A549 (cell line): ENCODE measurements at regions not wholly inside any gene's neighbourhood (a gene's known extent, or its start where the extent isn't known, plus 50 kb on each side); places are given as distances from the start of the nearest gene placed in this dataset.

Source experiments
- ATAC-seq, 2 experiments: fragments of 200-7000 bp in 1 of 2; fragments of >200 bp in 1 of 2; cut with Nextera tagmentation in 1 of 2; cut with Tn5 transposase in 1 of 2; 3 replicates each; pipeline versions ENCODE4 v1.8.0 to v1.9.1; 2018 to 2020; ENCODE audit warnings: mild to moderate bottlenecking in 1 of 2, moderate library complexity in 1 of 2
- CTCF ChIA-PET: fragments of 300-600 bp; sonication (Branson Sonifier 250); formaldehyde crosslinking; extraction: SDS; loops from one replicate; lab custom pipeline; 2021; ENCODE audit warnings: antibody characterized with exemption, inconsistent platforms; lab: Yijun Ruan, JAX
- POLR2A ChIA-PET: fragments of 350-600 bp; formaldehyde crosslinking; extraction: SDS; loops from one replicate; lab custom pipeline; 2021; ENCODE audit warnings: antibody characterized with exemption, inconsistent platforms; lab: Yijun Ruan, JAX
- DNase-seq, 2 experiments: peaks; one replicate each; pipeline versions ENCODE4 v3.0.0 to v3.0.0-alpha.2; 2011 to 2016; ENCODE audit warnings: low read depth in 1 of 2, low spot score in 1 of 2
- FAIRE-seq: peaks from 2 replicates; lab custom pipeline; 2011; peaks lifted over from hg19 to GRCh38; lab: Jason Lieb, UNC
- H3K27ac ChIP-seq, 2 experiments: fragments of >200 bp; sonication (Bioruptor Twin); formaldehyde crosslinking; 3 replicates each; pipeline ENCODE4 v1.5.1; 2016 to 2017
- H3K4me1 ChIP-seq: fragments of >200 bp; sonication (Bioruptor Twin); formaldehyde crosslinking; 3 replicates; pipeline ENCODE4 v1.6.1; 2016
- H3K4me2 ChIP-seq: fragments of >200 bp; sonication (Bioruptor Twin); formaldehyde crosslinking; 3 replicates; pipeline ENCODE4 v1.6.1; 2016
- H3K4me3 ChIP-seq: fragments of >200 bp; sonication (Bioruptor Twin); formaldehyde crosslinking; 3 replicates; pipeline ENCODE4 v1.5.1; 2016
- H3K9me3 ChIP-seq: fragments of >200 bp; sonication (Bioruptor Twin); formaldehyde crosslinking; 3 replicates; pipeline ENCODE4 v1.6.1; 2016
- CEBPB ChIP-seq, 2 experiments: fragments of >200 bp in 1 of 2; sonication (Bioruptor Twin) in 1 of 2; formaldehyde crosslinking in 1 of 2; IDR thresholded peaks; 2 replicates each; pipeline ENCODE4 v1.6.1; 2012 to 2016
- CHD4 ChIP-seq: fragments of 200-600 bp; sonication (generic); IDR thresholded peaks from 2 replicates; pipeline ENCODE4 v1.6.1; 2016; ENCODE audit warnings: antibody characterized with exemption, mild to moderate bottlenecking, borderline replicate concordance
- CTCF ChIP-seq: fragments of >200 bp; sonication (Bioruptor Twin); formaldehyde crosslinking; IDR thresholded peaks from 3 replicates; pipeline ENCODE4 v1.5.1; 2016
- EHF ChIP-seq: fragments of 250-450 bp; sonication (Bioruptor Pico); IDR thresholded peaks from 2 replicates; pipeline ENCODE4 v1.5.0; 2020; ENCODE audit warnings: mild to moderate bottlenecking
- EHMT2 ChIP-seq: fragments of 200-600 bp; sonication (generic); IDR thresholded peaks from 2 replicates; pipeline ENCODE4 v1.6.1; 2016; ENCODE audit warnings: antibody characterized with exemption, low read depth, mild to moderate bottlenecking, moderate library complexity
- ESRRA ChIP-seq: fragments of 150-350 bp; IDR thresholded peaks from 2 replicates; pipeline ENCODE4 v1.6.1; 2014; ENCODE audit warnings: mild to moderate bottlenecking, low read length, borderline replicate concordance
- FOSB ChIP-seq: fragments of 250-450 bp; sonication (Bioruptor Pico); IDR thresholded peaks from 2 replicates; pipeline ENCODE4 v1.5.0; 2020; ENCODE audit warnings: mild to moderate bottlenecking, moderate library complexity
- GATA3 ChIP-seq: IDR thresholded peaks from 2 replicates; pipeline ENCODE4 v1.6.1; 2012; ENCODE audit warnings: borderline replicate concordance
- HEYL ChIP-seq: fragments of 250-450 bp; sonication (Bioruptor Pico); IDR thresholded peaks from 2 replicates; pipeline ENCODE4 v1.8.0; 2021; ENCODE audit warnings: mild to moderate bottlenecking, moderate library complexity
- JUN ChIP-seq, 2 experiments: fragments of >200 bp; sonication (Bioruptor Twin); formaldehyde crosslinking; IDR thresholded peaks; 2 replicates in 1 of 2; 3 replicates in 1 of 2; pipeline ENCODE4 v1.6.1; 2016 to 2017
- MYC ChIP-seq: IDR thresholded peaks from 2 replicates; pipeline ENCODE4 v1.6.1; 2012; ENCODE audit warnings: mild to moderate bottlenecking, inconsistent platforms, low read length, improper control_type of control experiment, borderline replicate concordance
- NPAS2 ChIP-seq: fragments of 250-450 bp; sonication (Bioruptor Pico); IDR thresholded peaks from 2 replicates; pipeline ENCODE4 v1.8.0; 2022; ENCODE audit warnings: mild to moderate bottlenecking, moderate library complexity, borderline replicate concordance
- NR3C1 ChIP-seq: fragments of >200 bp; sonication (Bioruptor Twin); formaldehyde crosslinking; IDR thresholded peaks from 3 replicates; pipeline ENCODE4 v1.6.1; 2017
- PBX3 ChIP-seq: IDR thresholded peaks from 2 replicates; pipeline ENCODE4 v1.6.1; 2012
- PHF8 ChIP-seq: fragments of 200-600 bp; sonication (generic); IDR thresholded peaks from 2 replicates; pipeline ENCODE4 v1.6.1; 2016; ENCODE audit warnings: low read depth, mild to moderate bottlenecking, antibody characterized with exemption, moderate library complexity, borderline replicate concordance
- POLR2A ChIP-seq: IDR thresholded peaks from 2 replicates; pipeline ENCODE4 v1.6.1; 2012; ENCODE audit warnings: mild to moderate bottlenecking, low read length
- RAD21 ChIP-seq, 2 experiments: fragments of >200 bp in 1 of 2; sonication (Bioruptor Twin) in 1 of 2; formaldehyde crosslinking in 1 of 2; IDR thresholded peaks in 1 of 2; conservative IDR thresholded peaks in 1 of 2; 2 replicates in 1 of 2; 3 replicates in 1 of 2; pipeline ENCODE4 v1.6.1; 2012 to 2018; ENCODE audit warnings: inconsistent platforms in 1 of 2
- RARB ChIP-seq: fragments of 250-450 bp; sonication (Bioruptor Pico); IDR thresholded peaks from 2 replicates; pipeline ENCODE4 v1.8.0; 2021; ENCODE audit warnings: mild to moderate bottlenecking, moderate library complexity
- RFX5 ChIP-seq: fragments of 450-650 bp; IDR thresholded peaks from 2 replicates; pipeline ENCODE4 v1.7.1; 2014; ENCODE audit warnings: antibody characterized with exemption, mild to moderate bottlenecking, moderate library complexity
- SREBF2 ChIP-seq: fragments of 450-650 bp; IDR thresholded peaks from 2 replicates; pipeline ENCODE4 v1.6.1; 2014; ENCODE audit warnings: mild to moderate bottlenecking, moderate library complexity
- TFCP2L1 ChIP-seq: fragments of 250-450 bp; sonication (Bioruptor Pico); IDR thresholded peaks from 2 replicates; pipeline ENCODE4 v1.5.0; 2021; ENCODE audit warnings: mild to moderate bottlenecking
- TP53 ChIP-seq: fragments of 250-450 bp; sonication (Bioruptor Pico); IDR thresholded peaks from 2 replicates; pipeline ENCODE4 v1.5.0; 2021; ENCODE audit warnings: mild to moderate bottlenecking, moderate library complexity
- USF2 ChIP-seq: fragments of 450-650 bp; IDR thresholded peaks from 2 replicates; pipeline ENCODE4 v1.6.1; 2014; ENCODE audit warnings: antibody characterized with exemption
- ZC3H11A ChIP-seq: fragments of 450-650 bp; IDR thresholded peaks from 2 replicates; pipeline ENCODE4 v1.6.1; 2014; ENCODE audit warnings: antibody characterized with exemption, mild to moderate bottlenecking
- ZNF302 ChIP-seq: fragments of 250-450 bp; sonication (Bioruptor Pico); IDR thresholded peaks from 2 replicates; pipeline ENCODE4 v1.9.0; 2021; ENCODE audit warnings: inconsistent platforms, mild to moderate bottlenecking, moderate library complexity
- WGBS: methylation state at CpG from one replicate; pipeline ENCODE4 v1.1.6; 2017; ENCODE audit errors: missing lambda C conversion rate; 5-methylcytosine and 5-hydroxymethylcytosine counted together

- DNase-seq (no peak), ATAC-seq (no peak), FAIRE-seq (no peak)
- H3K4me3 ChIP-seq = no peak overlapping the region
- TF ChIP-seq PHF8 (no peak), PBX3 (no peak), SREBF2 (no peak), ZC3H11A (no peak), RAD21 (conservative IDR thresholded peaks at IDR 0.05 in 1 of 2, IDR thresholded peaks at IDR 0.05 in 1 of 2) (no peak), USF2 (no peak), TFCP2L1 (CRISPR knock-in tag) (no peak), ESRRA (no peak), RFX5 (no peak), NPAS2 (CRISPR knock-in tag) (no peak), MYC (no peak), EHF (no peak), FOSB (CRISPR knock-in tag) (no peak), JUN (IDR thresholded peaks at IDR 0.05) (no peak), RARB (CRISPR knock-in tag) (no peak), HEYL (CRISPR knock-in tag) (no peak), POLR2A (no peak), CEBPB (IDR thresholded peaks at IDR 0.05) (no peak), CTCF (no peak)
- H3K27ac ChIP-seq = no peak overlapping the region
- WGBS = 0% methylated on average over 1 of the region's 1 CpG
- no peaks in the 10 kb centered on the region for H3K9me3 ChIP-seq
- CTCF ChIA-PET = no interaction called here
- no peaks in the 10 kb centered on the region for H3K4me1 ChIP-seq
- H3K4me2 ChIP-seq = no peak overlapping the region
- POLR2A ChIA-PET = no interaction called here
Measured at GRCh38 chrX:54675762-54676161, 122.3 kb downstream of the ITIH6 start.

- ChIA-PET POLR2A (no interaction called here), CTCF (no interaction called here)
- peak; percentile 51 for FAIRE-seq
- TF ChIP-seq CHD4 = no peak
- no peak for TF ChIP-seq GATA3
- no peak for TF ChIP-seq ZNF302
- no peak for TF ChIP-seq PBX3
- TF ChIP-seq EHMT2 = no peak
- no peak for TF ChIP-seq HEYL (CRISPR knock-in tag)
- no peak for TF ChIP-seq CEBPB (IDR thresholded peaks at IDR 0.05)
- no peak for TF ChIP-seq NR3C1
- no peak for TF ChIP-seq NPAS2 (CRISPR knock-in tag)
- no peak for TF ChIP-seq POLR2A
- TF ChIP-seq TP53 (CRISPR knock-in tag) = no peak
- no peak for TF ChIP-seq USF2
- TF ChIP-seq, all 56 proteins: peak for 0
- no peaks in the 10 kb centered on the region for H3K4me1 ChIP-seq
- H3K27ac ChIP-seq = no peak overlapping the region
- no peak overlapping the region for H3K4me3 ChIP-seq
- no peak overlapping the region for H3K4me2 ChIP-seq
- DNase-seq (no peak), ATAC-seq (no peak)
- 61% methylated on average over 2 of the region's 2 CpGs for WGBS
- no peaks in the 10 kb centered on the region for H3K9me3 ChIP-seq
Measured at GRCh38 chrX:54695231-54695630, 102.8 kb downstream of the ITIH6 start.
